Fibroblast of villous mesenchyme (primary cell): ENCODE measurements at regions not wholly inside any gene's neighbourhood (a gene's known extent, or its start where the extent isn't known, plus 50 kb on each side); places are given as distances from the start of the nearest gene placed in this dataset.
A peak's percentile ranks its signal among the peaks of the same experiment; 100 is the strongest.

Source experiments
- DNase-seq: peaks from one replicate; pipeline ENCODE4 v3.0.0-alpha.2; 2010; ENCODE audit warnings: low read depth
- H3K4me3 ChIP-seq: 2 replicates; pipeline ENCODE4 v1.5.1; 2011; ENCODE audit warnings: low read depth, mild to moderate bottlenecking, low read length
- TF ChIP-seq, protein P1 (sequence below): IDR thresholded peaks from 2 replicates; pipeline ENCODE4 v1.5.1; 2012; ENCODE audit warnings: low read depth, mild to moderate bottlenecking, low read length; ENCODE audit not compliant: insufficient read depth

DNA sequence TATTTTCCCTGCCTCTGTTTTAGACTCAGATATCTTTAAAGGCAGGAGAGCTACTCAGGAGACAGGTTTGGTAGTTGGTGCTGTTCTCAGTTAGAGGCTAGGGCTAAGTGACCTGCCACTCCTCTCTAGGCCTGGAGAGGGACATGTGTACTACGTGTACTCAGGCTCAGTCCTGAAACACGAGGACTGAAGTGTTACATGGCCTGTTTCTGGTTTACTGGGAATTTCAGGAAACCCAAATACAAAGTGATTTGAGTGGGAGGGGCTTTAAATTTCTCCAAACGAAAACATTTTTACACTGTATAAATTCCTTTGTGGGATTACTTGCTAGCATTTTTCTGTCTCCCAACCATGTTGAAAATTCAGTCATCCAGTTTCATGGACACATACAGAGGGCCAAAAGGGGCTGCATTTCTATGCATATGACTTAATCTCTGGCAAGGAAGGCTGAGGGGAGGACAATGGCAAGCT, 343.3 kb downstream of the CYP26B1 start:
- H3K4me3 ChIP-seq = no peak overlapping the region
- peak; percentile 29 for DNase-seq
- TF ChIP-seq, protein P1, sequence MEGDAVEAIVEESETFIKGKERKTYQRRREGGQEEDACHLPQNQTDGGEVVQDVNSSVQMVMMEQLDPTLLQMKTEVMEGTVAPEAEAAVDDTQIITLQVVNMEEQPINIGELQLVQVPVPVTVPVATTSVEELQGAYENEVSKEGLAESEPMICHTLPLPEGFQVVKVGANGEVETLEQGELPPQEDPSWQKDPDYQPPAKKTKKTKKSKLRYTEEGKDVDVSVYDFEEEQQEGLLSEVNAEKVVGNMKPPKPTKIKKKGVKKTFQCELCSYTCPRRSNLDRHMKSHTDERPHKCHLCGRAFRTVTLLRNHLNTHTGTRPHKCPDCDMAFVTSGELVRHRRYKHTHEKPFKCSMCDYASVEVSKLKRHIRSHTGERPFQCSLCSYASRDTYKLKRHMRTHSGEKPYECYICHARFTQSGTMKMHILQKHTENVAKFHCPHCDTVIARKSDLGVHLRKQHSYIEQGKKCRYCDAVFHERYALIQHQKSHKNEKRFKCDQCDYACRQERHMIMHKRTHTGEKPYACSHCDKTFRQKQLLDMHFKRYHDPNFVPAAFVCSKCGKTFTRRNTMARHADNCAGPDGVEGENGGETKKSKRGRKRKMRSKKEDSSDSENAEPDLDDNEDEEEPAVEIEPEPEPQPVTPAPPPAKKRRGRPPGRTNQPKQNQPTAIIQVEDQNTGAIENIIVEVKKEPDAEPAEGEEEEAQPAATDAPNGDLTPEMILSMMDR = peak; percentile 18

GRCh38 chr2:71803398-71803797, 344.3 kb downstream of the CYP26B1 start:
- no peak for DNase-seq
- H3K4me3 ChIP-seq = no peak overlapping the region
- TF ChIP-seq, protein P1 = no peak

GRCh38 chr2:71802556-71802955, 345.1 kb downstream of the CYP26B1 start:
- TF ChIP-seq, protein P1 = no peak
- no peak overlapping the region for H3K4me3 ChIP-seq
- DNase-seq = no peak

- no peak overlapping the region for H3K4me3 ChIP-seq
- TF ChIP-seq, protein P1 = peak; percentile 69
- DNase-seq = peak; percentile 53
These were observed 345.7 kb downstream of the CYP26B1 start for GRCh38 chr2:71801969-71802368.

- no peak for DNase-seq
- TF ChIP-seq, protein P1 = no peak
- H3K4me3 ChIP-seq = no peak overlapping the region
These were observed 346.1 kb downstream of the CYP26B1 start for GRCh38 chr2:71801556-71801955.

DNA sequence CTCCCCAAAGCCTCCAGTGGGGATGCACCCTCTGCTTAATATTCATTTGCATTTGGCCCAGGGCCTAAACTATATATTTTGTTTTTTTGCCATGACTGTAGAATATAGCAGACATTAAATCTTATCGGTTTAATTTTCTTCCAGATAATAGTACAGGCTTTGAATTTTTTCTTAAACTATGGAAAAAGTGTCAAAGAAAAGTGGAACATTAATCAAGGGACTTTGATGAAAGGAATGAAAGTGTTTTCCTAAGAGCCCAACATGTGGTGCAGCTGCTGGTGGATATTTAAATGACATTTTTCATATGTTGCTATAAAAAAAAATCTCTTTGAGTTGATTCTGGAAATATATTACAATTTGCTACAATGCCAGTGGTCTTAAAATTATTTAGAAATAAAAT, 346.8 kb downstream of the CYP26B1 start:
- no peak for DNase-seq
- TF ChIP-seq, protein P1 = no peak
- no peak overlapping the region for H3K4me3 ChIP-seq

DNA sequence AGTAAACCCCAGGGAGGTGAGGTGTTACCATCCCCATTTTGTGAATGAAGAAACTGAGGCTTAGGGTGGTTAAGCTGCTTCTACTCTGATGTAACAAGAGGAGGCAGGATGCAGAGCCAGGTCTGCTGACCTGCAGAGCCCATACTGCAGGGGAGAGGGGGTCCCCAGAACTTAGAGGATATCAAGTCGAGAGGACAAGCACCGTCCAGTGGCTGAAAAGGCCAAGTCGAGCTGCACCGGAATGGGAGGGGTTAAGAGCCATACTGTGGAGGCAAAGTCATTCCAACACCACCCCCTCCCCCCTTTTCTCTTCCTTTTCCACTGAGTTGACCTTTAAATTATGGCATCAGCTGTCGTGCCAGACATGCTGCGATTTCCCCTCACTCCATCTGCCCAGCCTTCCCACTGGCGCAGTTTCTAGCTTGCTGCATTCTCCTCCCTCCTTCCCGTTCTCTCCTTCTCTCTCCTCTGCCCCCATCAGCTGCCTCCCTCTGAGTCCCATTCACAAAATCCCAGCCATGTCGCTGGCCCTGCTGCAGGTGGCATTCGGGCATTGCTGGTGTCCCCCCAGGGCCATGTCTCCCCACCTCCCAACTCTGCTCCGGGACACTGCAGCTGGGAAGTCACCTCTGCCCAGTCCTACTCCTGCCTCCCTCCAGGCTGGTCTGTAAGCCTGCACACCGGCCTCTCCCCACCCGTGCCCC, 346.9 kb downstream of the DYSF start:
- no peak overlapping the region for H3K4me3 ChIP-seq
- TF ChIP-seq, protein P1 = no peak
- no peak for DNase-seq
